ENCODE measurements at regions not wholly inside any gene's neighbourhood (a gene's known extent, or its start where the extent isn't known, plus 50 kb on each side); places are given as distances from the start of the nearest gene placed in this dataset.

- TF ChIP-seq POLR2A (IDR thresholded peaks at IDR 0.05), result no peak
- no peak for TF ChIP-seq CTCF (IDR thresholded peaks at IDR 0.05 in 4 of 5, conservative IDR thresholded peaks at IDR 0.05 in 1 of 5)
Observed at GRCh38 chr4:13108096-13108495, 376.0 kb downstream of the RAB28 start.
